22Rv1 (cell line): ENCODE measurements at regions not wholly inside any gene's neighbourhood (a gene's known extent, or its start where the extent isn't known, plus 50 kb on each side); places are given as distances from the start of the nearest gene placed in this dataset.

Source experiments
- H3K27ac ChIP-seq: fragments of 450-650 bp; 2 replicates; pipeline ENCODE4 v1.5.1; 2017
- ZFX ChIP-seq: fragments of 450-650 bp; IDR thresholded peaks from 2 replicates; pipeline ENCODE4 v1.6.1; 2017; ENCODE audit warnings: antibody characterized with exemption, borderline replicate concordance
- TF ChIP-seq, protein P1 (sequence below): fragments of 450-650 bp; IDR thresholded peaks from 2 replicates; pipeline ENCODE4 v1.5.1; 2017; ENCODE audit warnings: mild to moderate bottlenecking

DNA sequence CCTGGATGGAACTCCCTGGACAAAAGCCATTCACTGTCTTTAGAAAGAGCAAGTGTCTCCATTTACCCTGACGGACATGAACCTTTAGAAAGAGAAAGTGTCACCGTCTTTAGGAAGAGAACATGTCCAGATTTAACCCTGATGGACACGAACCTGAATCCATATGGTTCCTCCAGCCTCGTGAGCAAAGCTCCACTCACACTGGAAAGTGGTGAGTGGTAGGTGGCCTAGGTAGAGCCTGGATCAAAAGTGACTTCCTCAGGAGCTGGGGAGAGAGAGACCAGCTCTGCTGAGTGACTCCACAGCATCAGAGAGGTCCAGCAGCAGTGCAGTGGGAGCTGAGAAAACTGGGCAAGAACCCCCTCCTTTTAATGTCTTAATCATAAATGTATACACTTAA, 59.8 kb upstream of the IRS2 start:
- TF ChIP-seq, protein P1, sequence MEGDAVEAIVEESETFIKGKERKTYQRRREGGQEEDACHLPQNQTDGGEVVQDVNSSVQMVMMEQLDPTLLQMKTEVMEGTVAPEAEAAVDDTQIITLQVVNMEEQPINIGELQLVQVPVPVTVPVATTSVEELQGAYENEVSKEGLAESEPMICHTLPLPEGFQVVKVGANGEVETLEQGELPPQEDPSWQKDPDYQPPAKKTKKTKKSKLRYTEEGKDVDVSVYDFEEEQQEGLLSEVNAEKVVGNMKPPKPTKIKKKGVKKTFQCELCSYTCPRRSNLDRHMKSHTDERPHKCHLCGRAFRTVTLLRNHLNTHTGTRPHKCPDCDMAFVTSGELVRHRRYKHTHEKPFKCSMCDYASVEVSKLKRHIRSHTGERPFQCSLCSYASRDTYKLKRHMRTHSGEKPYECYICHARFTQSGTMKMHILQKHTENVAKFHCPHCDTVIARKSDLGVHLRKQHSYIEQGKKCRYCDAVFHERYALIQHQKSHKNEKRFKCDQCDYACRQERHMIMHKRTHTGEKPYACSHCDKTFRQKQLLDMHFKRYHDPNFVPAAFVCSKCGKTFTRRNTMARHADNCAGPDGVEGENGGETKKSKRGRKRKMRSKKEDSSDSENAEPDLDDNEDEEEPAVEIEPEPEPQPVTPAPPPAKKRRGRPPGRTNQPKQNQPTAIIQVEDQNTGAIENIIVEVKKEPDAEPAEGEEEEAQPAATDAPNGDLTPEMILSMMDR, result no peak
- TF ChIP-seq ZFX, result no peak
- H3K27ac ChIP-seq, result no peak overlapping the region

DNA sequence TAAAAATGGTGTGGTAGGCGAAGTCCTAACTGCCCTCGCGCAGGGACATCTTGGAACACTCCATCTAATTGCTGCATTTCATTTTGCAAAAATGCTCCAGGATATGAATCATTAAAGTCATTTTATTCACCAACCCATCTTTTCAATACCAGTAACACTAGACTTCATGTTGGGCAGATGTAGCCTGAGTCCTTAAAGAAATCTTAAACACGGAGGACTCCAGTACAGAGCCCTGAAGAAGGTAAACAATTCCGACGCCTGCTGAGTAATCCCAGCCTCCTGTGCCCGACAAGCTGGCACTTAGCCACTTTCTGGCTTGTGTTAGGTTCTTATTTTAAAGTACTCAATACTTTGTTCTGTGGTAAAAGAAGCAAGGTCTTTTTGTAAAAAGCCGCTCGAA, 58.0 kb upstream of the IRS2 start:
- TF ChIP-seq, protein P1, result no peak
- TF ChIP-seq ZFX, result no peak
- H3K27ac ChIP-seq, result peak overlapping the region; percentile 10

DNA sequence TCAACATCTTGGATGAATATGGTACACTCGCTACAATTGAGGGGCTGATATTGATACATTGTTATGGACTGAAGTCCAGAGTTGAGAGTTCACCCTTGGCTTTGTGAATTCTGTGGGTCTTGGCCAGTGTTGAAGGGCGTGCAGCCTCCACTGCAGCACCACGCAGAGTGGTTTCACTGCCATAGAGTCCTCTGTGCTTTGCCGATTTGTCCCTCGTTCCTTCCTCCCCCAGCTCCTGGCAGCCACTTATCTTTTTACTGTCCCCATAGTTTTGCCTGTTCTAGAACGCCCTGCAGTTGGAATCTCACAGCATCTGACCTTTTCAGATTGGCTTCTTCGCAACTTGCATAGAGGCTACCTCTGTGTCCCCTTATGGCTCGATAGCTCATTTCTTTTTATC, 57.3 kb upstream of the IRS2 start:
- no peak overlapping the region for H3K27ac ChIP-seq
- TF ChIP-seq, protein P1, result no peak
- no peak for TF ChIP-seq ZFX

DNA sequence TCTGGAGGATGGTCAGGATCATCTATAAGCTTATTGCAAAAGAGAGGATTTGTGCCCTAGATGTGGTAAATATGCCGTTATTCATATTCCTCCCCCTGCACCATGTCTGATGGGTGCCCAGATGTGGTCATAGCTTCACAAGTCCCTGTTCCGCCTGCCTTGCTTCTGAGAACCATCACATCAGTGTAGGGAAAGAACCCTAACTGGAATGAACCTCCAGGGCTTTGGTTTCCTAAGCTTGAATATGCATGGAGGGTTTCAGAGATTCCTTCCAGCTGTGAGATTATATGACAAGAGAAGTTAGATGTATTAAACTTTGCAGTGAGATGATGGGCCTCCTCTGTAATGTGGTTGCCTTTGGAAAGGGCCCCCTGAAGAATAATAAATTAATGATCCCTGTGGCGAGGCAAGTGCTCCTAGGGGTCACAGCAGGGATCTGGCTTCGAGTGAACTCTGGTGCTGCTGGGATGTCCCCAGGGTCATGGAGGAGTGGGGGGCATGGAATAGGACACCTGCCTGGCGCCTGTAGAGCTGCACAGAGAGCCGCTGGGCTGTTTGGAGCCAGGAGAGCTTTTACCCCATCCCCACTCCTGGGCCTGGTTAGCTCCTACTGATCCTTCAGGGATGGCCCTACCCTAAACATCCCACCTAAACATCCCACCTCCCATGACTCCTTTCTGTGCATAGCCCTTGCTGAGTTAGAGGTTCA, 56.0 kb upstream of the IRS2 start:
- TF ChIP-seq ZFX, result no peak
- TF ChIP-seq, protein P1, result no peak

DNA sequence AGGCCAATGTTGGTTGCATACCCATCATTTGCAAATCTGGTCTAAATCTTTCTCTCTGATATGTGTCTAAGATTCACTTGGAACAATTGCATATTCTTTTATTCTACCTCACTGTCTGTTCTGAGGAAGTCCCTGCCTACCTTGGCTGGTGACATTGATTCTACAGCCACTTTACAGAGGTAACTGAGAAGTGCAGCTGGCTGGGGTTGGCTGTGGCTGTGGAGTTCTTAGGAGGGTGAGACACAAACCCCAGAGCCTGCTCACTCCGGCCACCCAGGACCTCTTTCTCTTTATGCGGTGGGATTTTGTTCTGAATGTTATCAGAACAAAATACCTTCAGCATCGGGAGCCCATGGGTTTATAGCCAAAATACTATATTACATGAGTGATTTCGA, 54.5 kb upstream of the IRS2 start:
- no peak for TF ChIP-seq ZFX
- TF ChIP-seq, protein P1, result no peak
- no peak overlapping the region for H3K27ac ChIP-seq

More for the DNA sequence above, 56.0 kb upstream of the IRS2 start:
- H3K27ac ChIP-seq, result no peak overlapping the region

DNA sequence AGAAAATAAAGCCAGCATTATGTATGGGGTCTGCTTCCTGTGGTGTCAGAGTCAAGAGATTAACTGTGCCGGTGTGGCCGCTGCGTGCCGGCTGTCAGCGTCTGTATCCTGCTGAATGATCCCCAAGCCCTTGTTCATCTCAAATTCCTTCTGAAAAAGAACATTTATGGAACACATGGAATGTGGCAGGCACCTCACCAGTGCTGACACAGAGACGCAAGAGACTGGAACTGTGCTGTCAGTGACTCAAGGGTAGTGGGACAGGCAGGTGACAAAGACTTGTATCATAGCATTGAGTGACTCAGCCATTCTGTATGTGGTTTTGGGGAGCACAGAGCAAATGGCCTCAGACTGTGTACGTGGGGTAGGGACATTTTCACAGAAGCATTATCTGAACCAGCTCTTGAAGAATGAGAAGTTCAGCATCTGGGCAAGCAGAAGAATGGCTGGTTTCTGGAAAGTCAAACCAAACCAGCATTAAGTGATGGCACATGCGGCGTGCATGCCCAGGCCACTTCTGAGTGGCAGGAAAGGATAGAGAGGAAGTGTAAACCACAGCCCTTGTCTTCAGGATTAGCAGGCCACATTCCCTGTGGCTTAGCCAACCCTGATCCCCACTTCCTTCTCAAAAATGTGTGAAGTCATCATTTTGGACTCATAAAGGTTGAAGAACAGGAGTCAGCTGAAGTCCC, 54.0 kb upstream of the IRS2 start:
- no peak overlapping the region for H3K27ac ChIP-seq
- TF ChIP-seq, protein P1, result no peak
- no peak for TF ChIP-seq ZFX
